HG03159 (cell line): ENCODE measurements at regions not wholly inside any gene's neighbourhood (a gene's known extent, or its start where the extent isn't known, plus 50 kb on each side); places are given as distances from the start of the nearest gene placed in this dataset.
"Not testable (repeated sequence)": the region's sequence is repeated elsewhere in the genome, so short reads cannot be mapped to it uniquely, and the experiment has no call there.

Experiments
- ATAC-seq: cut with Tn5 transposase; IDR thresholded peaks from one replicate; pipeline ENCODE4 v1.9.1; 2021; ENCODE audit warnings: mild to moderate bottlenecking, moderate library complexity; ENCODE audit not compliant: unreplicated experiment

DNA sequence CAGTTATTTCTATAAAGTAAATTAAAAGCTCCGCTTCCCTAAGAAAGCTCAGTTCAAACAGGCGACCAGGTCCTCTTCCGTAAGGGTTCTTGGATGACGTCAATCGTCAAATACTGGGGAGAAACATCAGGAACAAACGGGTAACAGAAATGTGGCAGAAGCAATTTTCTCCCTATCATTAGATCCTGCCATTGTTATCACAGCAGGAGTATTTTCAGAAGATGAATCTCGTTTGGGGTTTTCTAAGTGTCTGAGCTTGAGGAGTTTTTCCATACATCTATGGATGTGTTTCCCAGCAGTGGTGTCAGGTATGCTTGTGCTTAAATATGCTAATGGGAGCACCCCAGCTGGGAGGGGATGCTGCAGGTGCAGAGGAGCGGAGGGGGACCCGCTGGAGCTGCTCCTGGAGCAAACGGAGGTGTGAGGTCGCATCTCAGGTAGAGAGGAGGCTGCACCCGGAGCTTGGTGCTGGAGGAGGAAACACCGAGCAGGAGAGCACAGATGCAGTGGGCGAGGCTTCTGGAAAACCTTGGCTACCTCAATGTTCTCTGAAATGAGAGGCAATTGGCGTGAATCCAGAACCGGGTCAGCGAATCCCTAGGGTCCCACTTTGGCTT, 795.5 kb downstream of the AACS start:
- ATAC-seq = no peak

GRCh38 chr12:125861299-125862281, 796.4 kb downstream of the AACS start:
- no peak for ATAC-seq

DNA sequence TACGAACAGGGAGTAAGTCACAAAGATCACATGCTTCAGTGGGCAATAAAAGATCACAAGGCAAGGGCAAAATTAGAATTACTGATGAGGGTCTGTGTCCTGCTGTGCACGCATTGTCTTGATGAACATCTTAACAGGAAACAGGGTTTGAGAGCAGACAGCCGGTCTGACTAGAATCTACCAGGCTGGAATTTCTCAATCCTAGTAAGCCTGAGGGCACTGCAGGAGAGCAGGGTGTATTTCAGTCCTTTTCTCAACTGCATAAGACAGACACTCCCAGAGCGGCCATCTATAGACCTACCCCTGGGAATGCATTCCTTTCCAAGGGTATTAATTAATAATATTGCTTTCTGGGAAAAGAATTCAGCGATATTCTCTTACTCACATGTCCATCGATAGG, 800.0 kb downstream of the AACS start:
- ATAC-seq = not testable (repeated sequence)

GRCh38 chr12:125871811-125872594, 806.8 kb downstream of the AACS start:
- ATAC-seq = no peak

- no peak for ATAC-seq
These were observed 807.8 kb downstream of the AACS start for GRCh38 chr12:125873016-125873415.

GRCh38 chr12:125878483-125878882, 813.2 kb downstream of the AACS start:
- ATAC-seq = no peak

DNA sequence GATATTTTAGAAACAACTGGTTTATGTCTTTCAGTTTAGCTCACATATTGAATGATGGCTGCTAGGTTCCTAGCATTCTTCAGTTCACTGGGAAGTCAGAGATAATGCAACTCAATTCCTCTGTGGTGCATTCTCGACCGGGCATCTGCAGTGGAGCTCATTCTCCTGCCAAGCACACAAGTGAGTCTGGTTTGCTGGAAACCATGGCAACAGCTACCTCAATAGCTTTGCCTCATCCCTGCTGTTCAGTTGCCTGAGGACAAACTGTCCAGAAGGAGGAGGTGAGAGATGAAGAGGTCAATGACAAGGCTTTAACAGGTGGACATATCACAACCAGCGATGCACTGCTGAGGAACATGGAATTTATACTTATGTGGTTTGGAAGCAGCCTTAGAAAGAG, 816.9 kb downstream of the AACS start:
- no peak for ATAC-seq

GRCh38 chr12:125888921-125889320, 823.7 kb downstream of the AACS start:
- ATAC-seq = no peak

GRCh38 chr12:125889742-125890141, 824.5 kb downstream of the AACS start:
- ATAC-seq = no peak

DNA sequence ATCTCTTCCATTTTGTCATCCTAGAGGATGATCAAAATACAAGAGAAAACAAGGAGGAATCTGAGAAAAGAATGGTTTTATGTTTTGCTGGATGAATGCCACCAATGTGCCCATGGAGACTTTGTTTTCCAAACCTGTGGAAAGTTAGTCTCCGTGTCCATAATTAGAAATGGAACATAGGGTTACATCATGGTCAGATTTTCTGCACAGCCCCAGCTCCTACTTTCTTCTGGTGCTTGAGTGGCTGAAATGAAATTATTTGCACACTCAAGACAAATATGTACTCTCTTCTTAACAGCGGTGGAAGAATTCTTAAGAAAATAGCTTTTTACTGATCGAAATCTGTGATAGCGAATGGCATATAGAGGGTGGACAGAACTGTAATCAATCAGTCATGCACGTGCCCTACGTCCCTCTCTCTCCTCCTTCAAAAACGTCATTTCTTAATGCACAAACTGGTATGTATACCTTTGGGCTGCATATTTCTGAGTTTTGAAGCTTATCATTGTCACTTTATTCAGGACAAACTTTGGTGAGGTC, 825.2 kb downstream of the AACS start:
- ATAC-seq = no peak

- ATAC-seq = no peak
These were observed 825.7 kb downstream of the AACS start for GRCh38 chr12:125890971-125891370.

DNA sequence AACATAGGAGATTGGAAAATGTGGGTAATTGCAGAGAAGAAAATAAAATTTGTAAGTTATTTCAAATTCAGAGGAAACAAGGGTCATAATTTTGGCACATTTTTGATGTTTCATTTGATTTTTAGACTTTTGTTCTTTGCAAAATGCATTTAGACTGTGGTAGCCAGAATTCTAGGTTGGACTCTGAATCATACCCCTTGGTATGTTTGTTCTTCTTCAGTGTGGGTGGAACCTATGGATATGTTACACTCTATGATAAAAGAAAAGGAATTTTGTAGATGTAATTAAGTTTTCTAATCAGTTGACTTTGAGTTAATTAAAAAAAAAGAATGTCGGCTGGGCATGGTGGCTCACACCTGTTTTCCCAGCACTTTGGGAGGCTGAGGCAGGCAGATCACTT, 827.0 kb downstream of the AACS start:
- ATAC-seq = no peak

DNA sequence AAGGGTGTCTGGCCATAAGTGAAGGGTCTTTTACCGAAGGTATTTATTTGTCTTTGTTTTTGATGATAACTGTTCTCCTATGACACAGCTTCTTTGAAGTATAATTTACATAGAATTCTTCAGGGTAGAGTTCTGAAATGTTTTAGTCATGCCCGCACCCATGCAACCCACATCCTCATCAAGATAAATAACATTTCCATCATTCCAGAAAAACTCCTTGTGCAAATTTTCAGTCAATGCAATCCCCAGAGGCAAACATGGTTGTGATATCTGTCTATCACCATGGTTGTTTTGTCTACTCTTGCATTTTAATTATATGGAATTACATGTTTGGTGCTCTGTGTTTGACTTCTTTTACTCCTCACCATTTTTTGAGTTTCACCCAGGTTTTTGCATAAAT, 837.8 kb downstream of the AACS start:
- ATAC-seq = no peak

DNA sequence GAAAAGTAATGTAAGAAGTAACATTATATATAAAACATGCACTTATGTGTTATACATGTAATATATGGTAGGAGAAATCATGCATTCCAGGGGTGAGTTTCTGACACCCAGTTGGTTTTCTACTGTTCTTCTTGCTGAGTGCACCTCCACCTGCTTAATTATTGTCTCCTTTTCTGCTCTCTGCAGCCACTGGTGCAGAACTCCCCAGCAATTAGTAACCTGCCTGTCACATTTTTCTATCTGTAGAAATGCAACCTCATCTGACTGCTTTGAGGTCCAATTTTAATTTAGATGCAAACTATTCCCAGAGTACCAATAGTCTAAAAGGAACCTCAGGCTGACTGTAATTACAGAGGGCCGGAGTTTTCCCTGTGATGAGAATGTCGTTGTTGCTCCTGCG, 842.1 kb downstream of the AACS start:
- no peak for ATAC-seq

DNA sequence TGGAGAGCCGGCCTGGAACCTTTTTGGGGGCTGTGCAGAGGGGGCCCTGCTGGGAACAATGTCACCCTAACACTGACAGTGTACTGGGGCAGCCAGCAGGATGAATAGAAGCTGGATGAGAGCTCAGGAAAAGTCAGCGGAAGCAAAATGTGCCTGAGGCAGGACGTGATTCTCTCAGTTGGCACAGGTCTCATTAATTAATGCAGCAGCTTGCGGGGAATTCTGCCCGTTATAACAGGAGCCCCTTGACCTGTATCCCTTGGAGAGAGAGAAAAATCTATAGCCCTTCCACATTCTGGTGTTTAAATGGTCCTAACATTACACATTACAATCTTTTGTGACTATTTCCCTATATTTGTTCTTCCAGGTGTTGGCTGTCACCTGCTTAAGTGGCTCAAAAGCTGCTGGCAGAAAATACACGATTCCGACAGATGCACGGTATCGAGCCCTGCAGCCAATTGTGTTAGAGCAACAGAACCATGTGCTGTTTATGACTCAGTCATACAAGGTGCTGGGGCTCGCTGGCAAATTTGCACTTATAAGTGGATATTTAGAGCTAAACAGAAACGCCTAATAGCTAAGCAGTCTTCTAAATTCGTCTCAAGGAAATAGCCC, 854.7 kb downstream of the AACS start:
- no peak for ATAC-seq

DNA sequence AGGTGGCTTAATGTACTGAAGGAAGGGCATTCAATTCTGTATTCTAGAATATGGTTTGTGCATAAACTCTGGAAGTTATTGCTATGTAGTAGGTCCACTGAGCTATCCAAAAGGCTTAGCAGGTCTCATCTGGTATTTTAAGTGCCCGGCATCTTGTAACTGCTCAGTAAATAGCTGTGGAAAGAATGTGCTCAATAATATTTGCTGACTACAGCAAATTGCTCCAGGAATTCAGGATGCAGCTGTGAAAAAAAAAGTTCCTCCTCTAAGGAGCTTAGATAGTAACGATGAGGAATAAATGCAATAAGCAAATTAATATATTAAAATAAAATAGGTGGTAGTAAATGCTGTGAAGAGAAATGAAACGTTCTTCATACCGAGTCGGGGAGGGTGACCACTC, 857.1 kb downstream of the AACS start:
- no peak for ATAC-seq

DNA sequence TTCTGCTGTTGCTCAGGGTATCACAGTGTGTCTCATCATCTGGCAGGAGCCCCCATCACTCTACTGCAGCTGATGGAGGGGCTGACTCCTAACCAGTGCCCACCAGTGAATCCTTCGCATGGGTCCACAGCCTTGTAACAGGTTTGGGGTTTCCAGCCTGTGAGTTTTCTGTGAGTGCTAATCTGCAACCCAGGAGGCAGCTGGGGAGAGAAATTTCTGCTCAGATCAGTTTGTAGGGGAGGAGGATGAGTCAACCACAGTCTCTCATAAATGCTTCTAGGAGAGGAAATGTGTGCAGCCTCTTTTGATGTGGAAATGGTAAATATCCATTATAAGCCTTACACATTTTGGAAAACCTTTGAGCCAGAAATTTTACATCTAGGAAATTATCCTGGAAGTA, 871.3 kb downstream of the AACS start:
- ATAC-seq = no peak

DNA sequence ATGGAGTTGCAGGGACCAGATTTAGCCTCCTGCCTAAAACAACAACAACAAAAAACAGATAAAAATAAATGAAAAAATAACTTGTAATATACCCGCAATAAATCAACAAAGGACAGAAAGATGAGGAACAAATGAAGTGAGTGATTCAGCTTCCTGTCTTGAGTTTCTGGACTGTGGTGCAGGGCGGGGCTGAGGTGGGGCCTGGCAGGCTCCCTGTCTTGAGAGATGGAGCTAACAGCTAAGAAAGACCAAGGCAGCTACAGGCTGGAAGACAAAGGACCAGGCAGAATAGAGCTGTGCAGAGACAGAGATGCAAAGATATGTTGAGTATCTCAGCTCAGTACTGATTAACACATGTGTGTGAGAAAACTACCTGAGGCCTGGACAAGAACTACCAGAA, 879.2 kb downstream of the AACS start:
- ATAC-seq = no peak

DNA sequence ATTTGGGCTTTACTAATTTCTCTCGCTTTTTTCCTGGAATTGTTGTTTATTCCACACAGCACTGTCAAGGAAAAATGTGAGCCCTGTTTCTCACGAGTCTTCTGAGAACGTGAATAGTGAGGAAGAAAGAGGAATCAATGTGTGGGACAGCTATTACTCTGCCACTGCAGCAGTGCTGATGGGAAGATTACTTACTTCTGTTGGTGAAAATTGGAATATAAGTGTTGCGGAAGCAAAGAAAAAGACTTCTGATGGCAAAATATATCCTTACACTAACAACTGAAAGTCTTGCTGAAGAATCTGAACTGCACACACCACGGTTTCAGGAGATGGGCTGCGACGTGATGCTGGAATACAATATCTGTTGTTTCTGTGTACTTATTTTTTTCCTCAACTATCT, 884.2 kb downstream of the AACS start:
- ATAC-seq = no peak

DNA sequence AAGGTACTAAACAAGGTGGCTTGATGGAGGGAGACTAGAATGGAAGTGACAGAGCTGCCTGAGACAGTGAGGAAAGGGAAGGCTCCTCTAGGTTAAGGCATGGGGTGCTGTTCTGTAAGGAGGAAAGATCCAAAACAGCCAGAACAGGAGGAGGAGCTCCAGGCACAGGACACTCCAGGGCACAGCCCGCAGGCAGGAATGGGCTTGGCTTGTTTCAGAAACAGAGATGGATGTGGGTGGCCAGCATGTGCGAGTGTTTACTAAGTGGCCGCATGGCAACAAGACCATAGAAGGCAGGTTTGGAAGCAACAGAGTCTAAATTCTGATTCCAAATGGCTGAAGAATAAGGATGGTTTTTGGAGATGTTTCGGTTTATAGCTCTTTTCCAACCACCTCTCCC, 889.1 kb downstream of the AACS start:
- ATAC-seq = no peak

DNA sequence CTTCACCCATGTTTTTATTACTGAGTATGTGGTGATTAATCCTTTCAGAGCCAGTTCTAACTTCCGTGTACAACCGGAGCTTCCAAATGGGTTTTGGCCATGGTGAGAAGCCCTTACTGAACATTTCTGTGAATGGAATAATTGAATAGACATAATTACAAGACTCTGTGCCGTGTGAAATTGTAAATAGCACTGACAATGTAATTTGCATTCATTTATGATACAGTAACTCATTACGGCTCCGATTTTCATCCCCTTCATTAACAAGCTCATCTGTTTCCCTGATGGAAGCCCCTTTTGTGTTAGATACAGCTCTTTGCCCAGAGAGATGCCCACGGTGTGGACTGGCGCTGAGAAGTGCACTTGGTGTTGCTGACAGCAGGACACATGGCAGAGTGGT, 891.0 kb downstream of the AACS start:
- ATAC-seq = no peak
